PC-3 (cell line): ENCODE measurements at regions not wholly inside any gene's neighbourhood (a gene's known extent, or its start where the extent isn't known, plus 50 kb on each side); places are given as distances from the start of the nearest gene placed in this dataset.

ENCODE experiments used
- CTCF ChIP-seq: fragments of 300-600 bp; sonication (generic); conservative IDR thresholded peaks from 2 replicates; pipeline ENCODE4 v1.5.1; 2017; ENCODE audit warnings: antibody characterized with exemption, low read depth, mild to moderate bottlenecking, low read length
- EZH2 ChIP-seq: fragments of 300-600 bp; sonication (generic); IDR thresholded peaks from one replicate; pipeline ENCODE4 v1.6.1; 2017; ENCODE audit warnings: antibody characterized with exemption, mild to moderate bottlenecking, low read length; ENCODE audit not compliant: unreplicated experiment

GRCh38 chr1:37169743-37170275 is 135.5 kb upstream of the GRIK3 start:
- no peak for TF ChIP-seq CTCF
- TF ChIP-seq EZH2: no peak
